ENCODE measurements at regions not wholly inside any gene's neighbourhood (a gene's known extent, or its start where the extent isn't known, plus 50 kb on each side); places are given as distances from the start of the nearest gene placed in this dataset.

DNA sequence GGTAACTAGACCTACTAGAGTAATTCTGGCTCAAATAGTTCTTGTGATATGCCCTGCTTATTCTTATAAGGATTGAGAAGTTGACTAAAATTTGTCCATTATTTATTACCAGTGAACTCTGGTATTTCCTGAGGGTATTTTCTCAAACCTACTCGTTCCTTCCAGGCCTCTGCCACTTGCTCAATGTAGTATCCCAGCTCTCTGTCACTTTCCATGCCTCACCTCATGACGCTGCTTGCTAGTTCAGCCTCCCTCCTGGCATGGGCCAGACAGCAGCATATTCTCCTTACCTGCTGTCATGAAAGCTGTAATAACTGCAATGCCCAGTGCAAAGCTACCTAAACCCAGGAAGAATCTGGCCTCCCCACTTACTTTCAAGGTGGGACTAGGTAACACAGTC, 602.9 kb upstream of the ADAMTS5 start:
- TF ChIP-seq POLR2A (IDR thresholded peaks at IDR 0.05) (no peak), EP300 (IDR thresholded peaks at IDR 0.05) (no peak)
